Peyer's patch (tissue), 4 donors: ENCODE measurements at regions not wholly inside any gene's neighbourhood (a gene's known extent, or its start where the extent isn't known, plus 50 kb on each side); places are given as distances from the start of the nearest gene placed in this dataset.

Experiments
- CTCF ChIP-seq, 6 experiments: fragments of 450-650 bp in 4 of 6; fragments of 200-600 bp in 2 of 6; sonication (generic) in 1 of 6; IDR thresholded peaks; one replicate each; pipeline ENCODE4 v1.5.1; 2017 to 2019; ENCODE audit warnings: antibody characterized with exemption in 6 of 6, mild to moderate bottlenecking in 3 of 6, moderate library complexity in 1 of 6
- POLR2A ChIP-seq, 2 donors: fragments of 450-650 bp; IDR thresholded peaks; one replicate each; pipeline ENCODE4 v1.5.1; 2017; ENCODE audit warnings: antibody characterized with exemption in 2 of 2, mild to moderate bottlenecking in 2 of 2, moderate library complexity in 2 of 2

GRCh38 chr9:115764645-115765044, 388.9 kb upstream of the PAPPA start:
- no peak for TF ChIP-seq CTCF (IDR thresholded peaks at IDR 0.05)
- no peak for TF ChIP-seq POLR2A (IDR thresholded peaks at IDR 0.05)
